ENCODE measurements at regions not wholly inside any gene's neighbourhood (a gene's known extent, or its start where the extent isn't known, plus 50 kb on each side); places are given as distances from the start of the nearest gene placed in this dataset.

GRCh38 chr3:148092624-148093347, 604.9 kb upstream of the AGTR1 start:
- no peak overlapping the region for H3K4me3 ChIP-seq (ENCODE audit: insufficient read depth, low read length, poor library complexity, severe bottlenecking)

GRCh38 chr3:148093753-148094152, 604.0 kb upstream of the AGTR1 start:
- H3K9me2 ChIP-seq (replicated peaks; ENCODE audit: insufficient read depth, low read length): no peaks in the 10 kb centered on the region
- H3F3A ChIP-seq (ENCODE audit: insufficient read depth): no peaks in the 10 kb centered on the region
- H4K20me1 ChIP-seq (ENCODE audit: low read depth, low read length): no peaks in the 10 kb centered on the region
- no peaks in the 10 kb centered on the region for H3K9me3 ChIP-seq (ENCODE audit: insufficient read depth, low read length)
- no peaks in the 10 kb centered on the region for H3K79me2 ChIP-seq (ENCODE audit: insufficient read depth, low read length)
- no peak overlapping the region for H3K4me2 ChIP-seq (ENCODE audit: low read depth, low read length, poor library complexity, severe bottlenecking)
- H3K27me3 ChIP-seq (ENCODE audit: low read length): no peaks in the 10 kb centered on the region
- no peak overlapping the region for H3K9ac ChIP-seq (ENCODE audit: low read length)
- no peak overlapping the region for H3K4me3 ChIP-seq (ENCODE audit: insufficient read depth, low read length, poor library complexity, severe bottlenecking)
- TF ChIP-seq, protein P1, sequence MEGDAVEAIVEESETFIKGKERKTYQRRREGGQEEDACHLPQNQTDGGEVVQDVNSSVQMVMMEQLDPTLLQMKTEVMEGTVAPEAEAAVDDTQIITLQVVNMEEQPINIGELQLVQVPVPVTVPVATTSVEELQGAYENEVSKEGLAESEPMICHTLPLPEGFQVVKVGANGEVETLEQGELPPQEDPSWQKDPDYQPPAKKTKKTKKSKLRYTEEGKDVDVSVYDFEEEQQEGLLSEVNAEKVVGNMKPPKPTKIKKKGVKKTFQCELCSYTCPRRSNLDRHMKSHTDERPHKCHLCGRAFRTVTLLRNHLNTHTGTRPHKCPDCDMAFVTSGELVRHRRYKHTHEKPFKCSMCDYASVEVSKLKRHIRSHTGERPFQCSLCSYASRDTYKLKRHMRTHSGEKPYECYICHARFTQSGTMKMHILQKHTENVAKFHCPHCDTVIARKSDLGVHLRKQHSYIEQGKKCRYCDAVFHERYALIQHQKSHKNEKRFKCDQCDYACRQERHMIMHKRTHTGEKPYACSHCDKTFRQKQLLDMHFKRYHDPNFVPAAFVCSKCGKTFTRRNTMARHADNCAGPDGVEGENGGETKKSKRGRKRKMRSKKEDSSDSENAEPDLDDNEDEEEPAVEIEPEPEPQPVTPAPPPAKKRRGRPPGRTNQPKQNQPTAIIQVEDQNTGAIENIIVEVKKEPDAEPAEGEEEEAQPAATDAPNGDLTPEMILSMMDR (IDR thresholded peaks at IDR 0.05; ENCODE audit: insufficient read depth, low read length, poor library complexity, severe bottlenecking): no peak
- no peak for TF ChIP-seq EZH2phosphoT487 (conservative IDR thresholded peaks at IDR 0.05; ENCODE audit: low read length)
- no peaks in the 10 kb centered on the region for H3K36me3 ChIP-seq (ENCODE audit: low read length)
- no peak overlapping the region for H2AFZ ChIP-seq (ENCODE audit: low read depth, low read length, severe bottlenecking)
- no peak overlapping the region for H3K27ac ChIP-seq (ENCODE audit: low read depth, low read length)

More at GRCh38 chr3:148092624-148093347, 604.9 kb upstream of the AGTR1 start:
- H3K9ac ChIP-seq (ENCODE audit: low read length): no peak overlapping the region
- H3K9me3 ChIP-seq (ENCODE audit: insufficient read depth, low read length): no peaks in the 10 kb centered on the region
- no peaks in the 10 kb centered on the region for H3K36me3 ChIP-seq (ENCODE audit: low read length)
- H2AFZ ChIP-seq (ENCODE audit: low read depth, low read length, severe bottlenecking): no peak overlapping the region
- H3F3A ChIP-seq (ENCODE audit: insufficient read depth): no peaks in the 10 kb centered on the region
- TF ChIP-seq, protein P1 (IDR thresholded peaks at IDR 0.05; ENCODE audit: insufficient read depth, low read length, poor library complexity, severe bottlenecking): no peak
- no peaks in the 10 kb centered on the region for H3K9me2 ChIP-seq (replicated peaks; ENCODE audit: insufficient read depth, low read length)
- no peak overlapping the region for H3K27ac ChIP-seq (ENCODE audit: low read depth, low read length)
- H3K27me3 ChIP-seq (ENCODE audit: low read length): no peaks in the 10 kb centered on the region
- H4K20me1 ChIP-seq (ENCODE audit: low read depth, low read length): no peaks in the 10 kb centered on the region
- no peaks in the 10 kb centered on the region for H3K79me2 ChIP-seq (ENCODE audit: insufficient read depth, low read length)
- H3K4me2 ChIP-seq (ENCODE audit: low read depth, low read length, poor library complexity, severe bottlenecking): no peak overlapping the region

DNA sequence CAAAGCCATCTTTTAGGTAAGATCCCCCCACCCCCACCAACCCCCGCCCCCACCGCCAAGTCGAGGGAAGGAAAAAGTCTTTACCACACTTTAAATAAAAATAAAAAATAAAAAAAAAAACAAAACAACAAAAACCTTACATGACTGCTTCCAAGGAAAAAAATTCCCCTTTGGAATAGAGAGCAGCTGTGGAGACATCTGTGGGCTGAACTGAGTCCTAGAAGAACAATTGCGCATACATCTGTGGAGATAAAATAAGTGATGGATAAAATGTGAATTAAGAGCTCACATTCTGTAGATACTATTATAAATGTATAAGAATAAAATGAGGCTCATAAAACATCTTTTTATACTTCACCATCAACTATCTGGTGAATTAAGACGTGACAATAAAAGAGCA, 601.7 kb upstream of the AGTR1 start:
- H3K27ac ChIP-seq (ENCODE audit: low read depth, low read length): no peak overlapping the region
- H3F3A ChIP-seq (ENCODE audit: insufficient read depth): no peaks in the 10 kb centered on the region
- TF ChIP-seq EZH2phosphoT487 (conservative IDR thresholded peaks at IDR 0.05; ENCODE audit: low read length): no peak
- TF ChIP-seq, protein P1 (IDR thresholded peaks at IDR 0.05; ENCODE audit: insufficient read depth, low read length, poor library complexity, severe bottlenecking): no peak
- H3K79me2 ChIP-seq (ENCODE audit: insufficient read depth, low read length): no peaks in the 10 kb centered on the region
- H3K4me2 ChIP-seq (ENCODE audit: low read depth, low read length, poor library complexity, severe bottlenecking): no peak overlapping the region
- H2AFZ ChIP-seq (ENCODE audit: low read depth, low read length, severe bottlenecking): no peak overlapping the region
- H3K27me3 ChIP-seq (ENCODE audit: low read length): no peaks in the 10 kb centered on the region
- no peak overlapping the region for H3K4me3 ChIP-seq (ENCODE audit: insufficient read depth, low read length, poor library complexity, severe bottlenecking)
- H3K36me3 ChIP-seq (ENCODE audit: low read length): no peaks in the 10 kb centered on the region
- no peaks in the 10 kb centered on the region for H3K9me3 ChIP-seq (ENCODE audit: insufficient read depth, low read length)
- H3K9me2 ChIP-seq (replicated peaks; ENCODE audit: insufficient read depth, low read length): no peaks in the 10 kb centered on the region
- no peaks in the 10 kb centered on the region for H4K20me1 ChIP-seq (ENCODE audit: low read depth, low read length)
- H3K9ac ChIP-seq (ENCODE audit: low read length): no peak overlapping the region
